Vagina (tissue), 2 donors: ENCODE measurements at regions not wholly inside any gene's neighbourhood (a gene's known extent, or its start where the extent isn't known, plus 50 kb on each side); places are given as distances from the start of the nearest gene placed in this dataset.

ENCODE experiments used
- CTCF ChIP-seq, 3 experiments: fragments of 450-650 bp in 2 of 3; fragments of 200-600 bp in 1 of 3; sonication (generic) in 1 of 3; IDR thresholded peaks; one replicate each; pipeline ENCODE4 v1.5.1; 2017 to 2019; ENCODE audit warnings: antibody characterized with exemption in 3 of 3, mild to moderate bottlenecking in 2 of 3, moderate library complexity in 2 of 3
- POLR2A ChIP-seq, 2 donors: fragments of 450-650 bp; IDR thresholded peaks; one replicate each; pipeline ENCODE4 v1.6.1; 2017; ENCODE audit warnings: antibody characterized with exemption in 2 of 2, mild to moderate bottlenecking in 2 of 2, moderate library complexity in 2 of 2
- POLR2AphosphoS5 ChIP-seq, 2 donors: sonication (generic); formaldehyde crosslinking; IDR thresholded peaks; one replicate each; pipeline ENCODE4 v1.9.0; 2017; ENCODE audit warnings: antibody characterized with exemption in 2 of 2, mild to moderate bottlenecking in 2 of 2, low read depth in 1 of 2; ENCODE audit not compliant: insufficient read depth in 1 of 2

GRCh38 chr13:22454586-22454985, 726.2 kb upstream of the SGCG start:
- TF ChIP-seq CTCF (IDR thresholded peaks at IDR 0.05), result no peak
- TF ChIP-seq POLR2AphosphoS5 (IDR thresholded peaks at IDR 0.05; ENCODE audit: insufficient read depth in 1 of 2, low read depth in 1 of 2), result no peak
- no peak for TF ChIP-seq POLR2A (IDR thresholded peaks at IDR 0.05)
